Mesenchymal stem cell (in vitro differentiated cells and primary cell): ENCODE measurements at regions not wholly inside any gene's neighbourhood (a gene's known extent, or its start where the extent isn't known, plus 50 kb on each side); places are given as distances from the start of the nearest gene placed in this dataset.

Experiments
- DNase-seq: peaks from one replicate; pipeline ENCODE4 v3.0.0-alpha.2; 2013
- H2AFZ ChIP-seq: one replicate; pipeline ENCODE4 v1.6.1; 2013; ENCODE audit warnings: low read depth, mild to moderate bottlenecking, control low read depth, inconsistent platforms, low read length, moderate library complexity
- H2AK5ac ChIP-seq: 2 replicates; pipeline ENCODE4 v1.6.1; 2013; ENCODE audit warnings: low read length, moderate library complexity, mild to moderate bottlenecking, inconsistent platforms; ENCODE audit not compliant: severe bottlenecking
- H2BK120ac ChIP-seq: one replicate; pipeline ENCODE4 v1.6.1; 2013; ENCODE audit warnings: low read depth, mild to moderate bottlenecking, inconsistent platforms, low read length, moderate library complexity
- H2BK12ac ChIP-seq, 2 experiments: one replicate each; pipeline ENCODE4 v1.6.1; 2013; ENCODE audit warnings: inconsistent platforms in 2 of 2, low read length in 2 of 2, mild to moderate bottlenecking in 2 of 2, moderate library complexity in 2 of 2, control low read depth in 1 of 2
- H2BK15ac ChIP-seq: one replicate; pipeline ENCODE4 v1.6.1; 2013; ENCODE audit warnings: mild to moderate bottlenecking, low read depth, inconsistent platforms; ENCODE audit not compliant: poor library complexity, severe bottlenecking
- H2BK5ac ChIP-seq: 2 replicates; pipeline ENCODE4 v1.6.1; 2013; ENCODE audit warnings: low read depth, mild to moderate bottlenecking, low read length, control low read depth, inconsistent platforms; ENCODE audit not compliant: poor library complexity, severe bottlenecking
- H3K14ac ChIP-seq, 2 experiments: one replicate each; pipeline ENCODE4 v1.6.1; 2013; ENCODE audit warnings: inconsistent platforms in 2 of 2, low read length in 2 of 2, control low read depth in 1 of 2, mild to moderate bottlenecking in 1 of 2, moderate library complexity in 1 of 2
- H3K18ac ChIP-seq, 2 experiments: one replicate each; pipeline ENCODE4 v1.6.1; 2013; ENCODE audit warnings: inconsistent platforms in 2 of 2, low read length in 2 of 2, control low read depth in 1 of 2, low read depth in 1 of 2, mild to moderate bottlenecking in 1 of 2
- H3K23ac ChIP-seq, 2 experiments: one replicate each; pipeline ENCODE4 v1.6.1; 2013; ENCODE audit warnings: inconsistent platforms in 2 of 2, low read length in 2 of 2, mild to moderate bottlenecking in 2 of 2, moderate library complexity in 2 of 2, control low read depth in 1 of 2
- H3K27ac ChIP-seq: 2 replicates; pipeline ENCODE4 v1.5.1; 2013; ENCODE audit warnings: mild to moderate bottlenecking, moderate library complexity, low read length, control low read depth, inconsistent platforms; ENCODE audit not compliant: poor library complexity, severe bottlenecking
- H3K27me3 ChIP-seq, 2 experiments: 2 replicates each; pipeline versions ENCODE4 v1.6.1 to v1.7.0; 2013; ENCODE audit warnings: low read length in 2 of 2, mild to moderate bottlenecking in 2 of 2, moderate library complexity in 2 of 2, control low read depth in 1 of 2, inconsistent platforms in 1 of 2; ENCODE audit not compliant: control insufficient read depth in 1 of 2, insufficient read depth in 1 of 2
- H3K36me3 ChIP-seq, 2 experiments: 2 replicates each; pipeline versions ENCODE4 v1.6.1 to v1.7.0; 2013; ENCODE audit warnings: low read length in 2 of 2, control low read depth in 1 of 2, inconsistent platforms in 1 of 2, low read depth in 1 of 2, mild to moderate bottlenecking in 1 of 2; ENCODE audit not compliant: insufficient read depth in 2 of 2, control insufficient read depth in 1 of 2
- H3K4ac ChIP-seq, 2 experiments: one replicate each; pipeline ENCODE4 v1.6.1; 2013; ENCODE audit warnings: inconsistent platforms in 2 of 2, low read length in 2 of 2, mild to moderate bottlenecking in 2 of 2, moderate library complexity in 2 of 2, control low read depth in 1 of 2, low read depth in 1 of 2
- H3K4me1 ChIP-seq: 2 replicates; pipeline ENCODE4 v1.6.1; 2013; ENCODE audit warnings: low read depth, low read length, control low read depth; ENCODE audit not compliant: control insufficient read depth, insufficient read depth
- H3K4me2 ChIP-seq: 2 replicates; pipeline ENCODE4 v1.6.1; 2013; ENCODE audit warnings: low read length, mild to moderate bottlenecking, inconsistent platforms; ENCODE audit not compliant: poor library complexity, severe bottlenecking
- H3K4me3 ChIP-seq, 2 experiments: 2 replicates each; pipeline versions ENCODE4 v1.5.1 to v1.7.0; 2013; ENCODE audit warnings: low read length in 2 of 2, mild to moderate bottlenecking in 2 of 2, control low read depth in 1 of 2, low read depth in 1 of 2; ENCODE audit not compliant: insufficient read depth in 1 of 2
- H3K79me1 ChIP-seq: replicated peaks from 2 replicates; pipeline ENCODE4 v1.6.1; 2013; ENCODE audit warnings: mild to moderate bottlenecking, control low read depth, low read length, inconsistent platforms; ENCODE audit not compliant: poor library complexity, severe bottlenecking
- H3K9ac ChIP-seq: 2 replicates; pipeline ENCODE4 v1.7.0; 2013; ENCODE audit warnings: mild to moderate bottlenecking, low read length, moderate library complexity
- H3K9me3 ChIP-seq: 2 replicates; pipeline ENCODE4 v1.7.0; 2013; ENCODE audit warnings: mild to moderate bottlenecking, low read length; ENCODE audit not compliant: control insufficient read depth
- H4K8ac ChIP-seq: one replicate; pipeline ENCODE4 v1.6.1; 2013; ENCODE audit warnings: inconsistent platforms, mild to moderate bottlenecking, low read length, moderate library complexity
- H4K91ac ChIP-seq: one replicate; pipeline ENCODE4 v1.6.1; 2013; ENCODE audit warnings: mild to moderate bottlenecking, low read length, inconsistent platforms
- WGBS: methylation state at CpG from one replicate; pipeline ENCODE4 v1.1.7; 2013; ENCODE audit warnings: mixed read lengths; 5-methylcytosine and 5-hydroxymethylcytosine counted together

- no peak overlapping the region for H3K9ac ChIP-seq
- H3K4me1 ChIP-seq, result no peaks in the 10 kb centered on the region
- H2BK12ac ChIP-seq, result no peak overlapping the region
- H2AK5ac ChIP-seq, result no peak overlapping the region
- no peak overlapping the region for H4K8ac ChIP-seq
- no peaks in the 10 kb centered on the region for H3K79me1 ChIP-seq
- H2BK15ac ChIP-seq, result no peak overlapping the region
- no peak overlapping the region for H3K4me2 ChIP-seq
- no peak for DNase-seq
- no peak overlapping the region for H4K91ac ChIP-seq
- H3K9me3 ChIP-seq, result no peaks in the 10 kb centered on the region
- no peak overlapping the region for H3K4ac ChIP-seq
- no peak overlapping the region for H3K14ac ChIP-seq
- H3K27me3 ChIP-seq, result peaks cover 0 to 2% of the 10 kb centered on the region in 2 experiments
- H3K4me3 ChIP-seq, result no peak overlapping the region
- H2BK120ac ChIP-seq, result no peak overlapping the region
- no peak overlapping the region for H3K27ac ChIP-seq
- H3K23ac ChIP-seq, result no peak overlapping the region
- H2BK5ac ChIP-seq, result no peak overlapping the region
- WGBS, result no CpG with 5 or more reads among the region's 1 CpG
- no peak overlapping the region for H2AFZ ChIP-seq
- H3K36me3 ChIP-seq, result no peaks in the 10 kb centered on the region
- H3K18ac ChIP-seq, result no peak overlapping the region
These were observed 619.6 kb upstream of the ADAMTS16 start for GRCh38 chr5:4520559-4520958.

GRCh38 chr5:4523038-4523437 is 617.1 kb upstream of the ADAMTS16 start:
- Histone ChIP-seq H4K91ac (no peak overlapping the region), H3K4ac (no peak overlapping the region), H3K14ac (no peak overlapping the region), H3K79me1 (no peaks in the 10 kb centered on the region), H3K4me3 (no peak overlapping the region), H3K9me3 (no peaks in the 10 kb centered on the region), H3K23ac (no peak overlapping the region), H4K8ac (no peak overlapping the region), H2BK12ac (no peak overlapping the region), H3K27me3 (no peaks in the 10 kb centered on the region), H2BK120ac (no peak overlapping the region), H3K4me1 (no peaks in the 10 kb centered on the region), H3K36me3 (no peaks in the 10 kb centered on the region), H2AK5ac (no peak overlapping the region), H2BK15ac (no peak overlapping the region), H2BK5ac (no peak overlapping the region), H3K4me2 (no peak overlapping the region), H3K18ac (no peak overlapping the region), H3K27ac (no peak overlapping the region), H2AFZ (no peak overlapping the region), H3K9ac (no peak overlapping the region)
- WGBS, result 70% methylated on average over 6 of the region's 6 CpGs
- no peak for DNase-seq

- 70% methylated on average over 10 of the region's 10 CpGs for WGBS
- Histone ChIP-seq H3K27me3 (peaks cover 0 to 5% of the 10 kb centered on the region in 2 experiments), H3K18ac (no peak overlapping the region), H2BK5ac (no peak overlapping the region), H2BK15ac (no peak overlapping the region), H3K14ac (no peak overlapping the region), H4K91ac (no peak overlapping the region), H3K4ac (no peak overlapping the region), H3K27ac (no peak overlapping the region), H2AK5ac (no peak overlapping the region), H3K23ac (no peak overlapping the region), H3K9me3 (peaks cover 8% of the 10 kb centered on the region), H2AFZ (no peak overlapping the region), H3K79me1 (no peaks in the 10 kb centered on the region), H2BK12ac (no peak overlapping the region), H2BK120ac (no peak overlapping the region), H3K4me2 (no peak overlapping the region), H3K36me3 (no peaks in the 10 kb centered on the region), H3K9ac (no peak overlapping the region), H3K4me3 (no peak overlapping the region), H4K8ac (no peak overlapping the region), H3K4me1 (no peaks in the 10 kb centered on the region)
- DNase-seq, result no peak
These were observed 608.1 kb upstream of the ADAMTS16 start for GRCh38 chr5:4531756-4532704.

- no peak for DNase-seq
- Histone ChIP-seq H3K18ac (no peak overlapping the region), H3K4me3 (no peak overlapping the region), H2BK15ac (no peak overlapping the region), H4K8ac (no peak overlapping the region), H3K79me1 (no peaks in the 10 kb centered on the region), H2AFZ (no peak overlapping the region), H2BK12ac (no peak overlapping the region), H3K9ac (no peak overlapping the region), H3K36me3 (no peaks in the 10 kb centered on the region), H3K14ac (no peak overlapping the region), H3K4me1 (no peaks in the 10 kb centered on the region), H2BK5ac (no peak overlapping the region), H3K27ac (no peak overlapping the region), H3K9me3 (peaks cover 8% of the 10 kb centered on the region), H3K4ac (no peak overlapping the region), H2BK120ac (no peak overlapping the region), H4K91ac (no peak overlapping the region), H3K23ac (no peak overlapping the region), H3K4me2 (no peak overlapping the region), H3K27me3 (peaks cover 0 to 5% of the 10 kb centered on the region in 2 experiments), H2AK5ac (no peak overlapping the region)
- WGBS, result 71% methylated on average over 6 of the region's 6 CpGs
These were observed 607.4 kb upstream of the ADAMTS16 start for GRCh38 chr5:4532705-4533080.
